ENCODE measurements at regions not wholly inside any gene's neighbourhood (a gene's known extent, or its start where the extent isn't known, plus 50 kb on each side); places are given as distances from the start of the nearest gene placed in this dataset.

- in situ Hi-C loops (cut with MboI) = no loop called here
- POLR2A ChIA-PET = no interaction called here
- no peak for DNase-seq (ENCODE audit: low read depth, low spot score)
- no peaks in the 10 kb centered on the region for H3K79me2 ChIP-seq (ENCODE audit: control insufficient read depth, insufficient read depth, low read length)
- H3K27ac ChIP-seq (ENCODE audit: control insufficient read depth, insufficient read depth) = no peak overlapping the region
- peaks cover 7% of the 10 kb centered on the region for H3K4me1 ChIP-seq (ENCODE audit: control insufficient read depth, insufficient read depth, low read length)
- no peaks in the 10 kb centered on the region for H3K36me3 ChIP-seq (ENCODE audit: control insufficient read depth in 2 of 2, insufficient read depth in 2 of 2, low read length in 1 of 2)
- no peak for FAIRE-seq
- no peaks in the 10 kb centered on the region for H3K27me3 ChIP-seq (replicated peaks in 1 of 2; ENCODE audit: control insufficient read depth in 2 of 2, insufficient read depth in 2 of 2, low read length in 1 of 2)
- no peaks in the 10 kb centered on the region for H4K20me1 ChIP-seq (ENCODE audit: control insufficient read depth, insufficient read depth)
- ATAC-seq = no peak
- no peak overlapping the region for H3K9ac ChIP-seq (ENCODE audit: control insufficient read depth, insufficient read depth, low read length)
- no TSS peak for BruUV-seq (replicated peaks)
- no peaks in the 10 kb centered on the region; the same call in 2 of the 3 replicates for H3K9me3 ChIP-seq (replicated peaks; ENCODE audit: control insufficient read depth, insufficient read depth, low read length)
- SMC1A ChIA-PET (ENCODE audit: uncharacterized antibody, unreplicated experiment) = interaction anchor here (0.9 kb wide), 1 partner anchor 13 kb away, joined by 3 read pairs; no protein-coding TSS in a partner anchor
- H3K4me2 ChIP-seq (ENCODE audit: control insufficient read depth, insufficient read depth) = no peak overlapping the region
- RAD21 ChIA-PET (ENCODE audit: unreplicated experiment) = interaction anchor here (1.2 to 1.5 kb wide), 2 partner anchors 12 to 436 kb away, joined by 3 to 5 read pairs; no protein-coding TSS in a partner anchor
- no peak overlapping the region for H2AFZ ChIP-seq (ENCODE audit: control insufficient read depth, low read depth, low read length)
- H3K4me3 ChIP-seq = no peak overlapping the region
- intact Hi-C loops (cut with micrococcal nuclease; ENCODE audit: unreplicated experiment) = no loop called here
- CTCF ChIA-PET = interaction anchor here (2.2 kb wide), 1 partner anchor 13 kb away, joined by 8 read pairs; no protein-coding TSS in a partner anchor
- 21% methylated on average over 12 of the region's 12 CpGs for WGBS (ENCODE audit: insufficient coverage, insufficient replicate concordance, low lambda C conversion rate, missing lambda C conversion rate)
- TF ChIP-seq CUX1 (IDR thresholded peaks at IDR 0.05; ENCODE audit: insufficient replicate concordance, low read depth, low read length) (no peak), GABPA (IDR thresholded peaks at IDR 0.05; ENCODE audit: low read depth) (no peak), RFX5 (IDR thresholded peaks at IDR 0.05; ENCODE audit: low read depth, low read length) (no peak), SMARCA5 (IDR thresholded peaks at IDR 0.05) (no peak), MAX (IDR thresholded peaks at IDR 0.05; ENCODE audit: low read depth, low read length) (no peak), EZH2 (IDR thresholded peaks at IDR 0.05; ENCODE audit: borderline replicate concordance, control insufficient read depth, low read depth, low read length) (no peak), NBN (IDR thresholded peaks at IDR 0.05) (no peak), KDM1A (IDR thresholded peaks at IDR 0.05; ENCODE audit: borderline replicate concordance) (no peak), SRF (IDR thresholded peaks at IDR 0.05; ENCODE audit: low read depth in 2 of 2, low read length in 2 of 2) (no peak), ZNF592 (IDR thresholded peaks at IDR 0.05) (no peak), ETV6 (conservative IDR thresholded peaks at IDR 0.05 in 1 of 2, IDR thresholded peaks at IDR 0.05 in 1 of 2; ENCODE audit: borderline replicate concordance in 1 of 2, low read depth in 1 of 2) (no peak), KAT2A (conservative IDR thresholded peaks at IDR 0.05; ENCODE audit: control insufficient read depth, low read depth, low read length) (no peak), RAD21 (IDR thresholded peaks at IDR 0.05; ENCODE audit: insufficient read depth, low read depth, low read length) (no peak)
Observed at GRCh38 chr5:74206579-74207550, 433.7 kb downstream of the ENC1 start.
